ENCODE measurements at regions not wholly inside any gene's neighbourhood (a gene's known extent, or its start where the extent isn't known, plus 50 kb on each side); places are given as distances from the start of the nearest gene placed in this dataset.

- DNase-seq (no peak), ATAC-seq (no peak)
Measured at GRCh38 chr1:57489358-57490036, 65.6 kb upstream of the DAB1 start.

- no peak for ATAC-seq
- DNase-seq: no peak
Measured at GRCh38 chr1:57485643-57486042, 61.8 kb upstream of the DAB1 start.

- DNase-seq (no peak), ATAC-seq (no peak)
Measured at GRCh38 chr1:57483954-57484353, 60.1 kb upstream of the DAB1 start.

- no peak for DNase-seq
- ATAC-seq: no peak
Measured at GRCh38 chr1:57479471-57479870, 55.6 kb upstream of the DAB1 start.

GRCh38 chr1:57475366-57475765 is 51.5 kb upstream of the DAB1 start:
- ATAC-seq (no peak), DNase-seq (no peak)

- no peak for DNase-seq
- ATAC-seq: no peak
Measured at GRCh38 chr1:57474137-57474750, 50.4 kb upstream of the DAB1 start.
